Endothelial cell of umbilical vein (primary cell): ENCODE measurements at regions not wholly inside any gene's neighbourhood (a gene's known extent, or its start where the extent isn't known, plus 50 kb on each side); places are given as distances from the start of the nearest gene placed in this dataset.

Experiments used
- BruUV-seq: library from RNA; stranded (reverse); fragments of 400-500 nt; replicated peaks from 2 replicates; lab custom pipeline; 2021; lab: Mats Ljungman, UMichigan
- CTCF ChIA-PET: fragments of 300-600, 350-600 bp; sonication (Branson Sonifier 250); formaldehyde crosslinking; loops from one replicate; lab custom pipeline; 2021; ENCODE audit warnings: antibody characterized with exemption, inconsistent platforms; lab: Charles Lee
- POLR2A ChIA-PET: fragments of 300-600, 350-600 bp; sonication (Branson Sonifier 250); formaldehyde crosslinking; loops from one replicate; lab custom pipeline; 2021; ENCODE audit warnings: antibody characterized with exemption, inconsistent platforms; lab: Charles Lee
- DNase-seq: peaks from one replicate; pipeline ENCODE4 v3.0.0-alpha.2; 2011; ENCODE audit warnings: low read depth, low spot score
- FAIRE-seq: peaks from 2 replicates; lab custom pipeline; 2011; peaks lifted over from hg19 to GRCh38; lab: Jason Lieb, UNC
- H2AFZ ChIP-seq: 2 replicates; pipeline ENCODE4 v1.6.0; 2012; ENCODE audit warnings: low read depth, low read length, control low read depth, inconsistent platforms
- H3K27ac ChIP-seq: 2 replicates; pipeline ENCODE4 v1.5.1; 2011; ENCODE audit warnings: low read depth, mild to moderate bottlenecking, control low read depth, low read length, moderate library complexity; ENCODE audit not compliant: insufficient read depth
- H3K27me3 ChIP-seq, 2 experiments: 2 replicates each; pipeline versions ENCODE4 v1.6.0 to v1.6.1; 2011; ENCODE audit warnings: low read length in 2 of 2, mixed read lengths in 1 of 2; ENCODE audit not compliant: control insufficient read depth in 2 of 2, insufficient read depth in 2 of 2
- H3K36me3 ChIP-seq, 2 experiments: 2 replicates in 1 of 2; 3 replicates in 1 of 2; pipeline ENCODE4 v1.5.1; 2011; ENCODE audit warnings: low read length in 2 of 2, mild to moderate bottlenecking in 1 of 2, moderate library complexity in 1 of 2; ENCODE audit not compliant: control insufficient read depth in 2 of 2, insufficient read depth in 2 of 2; ENCODE audit errors: extremely low read depth in 1 of 2
- H3K4me1 ChIP-seq: 3 replicates; pipeline ENCODE4 v1.5.1; 2011; ENCODE audit warnings: mild to moderate bottlenecking, low read length; ENCODE audit not compliant: control insufficient read depth, insufficient read depth; ENCODE audit errors: extremely low read depth
- H3K4me2 ChIP-seq: 2 replicates; pipeline ENCODE4 v1.6.1; 2011; ENCODE audit warnings: low read length, control low read depth, mixed read lengths; ENCODE audit not compliant: insufficient read depth
- H3K4me3 ChIP-seq, 3 experiments: fragments of 200-600 bp in 1 of 3; sonication (generic), shearing (Covaris generic) in 1 of 3; replicated peaks in 1 of 3; 2 replicates each; pipeline ENCODE4 v1.5.1; 2011 to 2016; ENCODE audit warnings: control low read depth in 3 of 3, low read length in 3 of 3, mild to moderate bottlenecking in 2 of 3, inconsistent platforms in 1 of 3, low read depth in 1 of 3, moderate library complexity in 1 of 3; ENCODE audit not compliant: insufficient read depth in 1 of 3
- H3K79me2 ChIP-seq: 2 replicates; pipeline ENCODE4 v1.6.0; 2012; ENCODE audit warnings: low read length, inconsistent platforms; ENCODE audit not compliant: control insufficient read depth, insufficient read depth
- H3K9ac ChIP-seq: replicated peaks from 2 replicates; pipeline ENCODE3; 2011; ENCODE audit warnings: low read length, control low read depth; ENCODE audit not compliant: insufficient read depth; ENCODE audit errors: extremely low read depth
- H3K9me1 ChIP-seq: replicated peaks from 3 replicates; pipeline ENCODE4 v1.6.0; 2011; ENCODE audit warnings: mild to moderate bottlenecking, low read length; ENCODE audit not compliant: control insufficient read depth, insufficient read depth; ENCODE audit errors: extremely low read depth
- H3K9me3 ChIP-seq: replicated peaks from 2 replicates; pipeline ENCODE4 v1.5.1; 2012; ENCODE audit warnings: low read length, inconsistent platforms; ENCODE audit not compliant: control insufficient read depth, insufficient read depth
- H4K20me1 ChIP-seq: replicated peaks from 2 replicates; pipeline ENCODE3; 2011; ENCODE audit warnings: mild to moderate bottlenecking, low read length; ENCODE audit not compliant: control insufficient read depth, insufficient read depth; ENCODE audit errors: extremely low read depth
- CTCF ChIP-seq, 2 donors: IDR thresholded peaks; 1 replicate in 1 of 2; 2 replicates in 1 of 2; pipeline ENCODE4 v1.5.1; 2011; ENCODE audit warnings: low read length in 2 of 2, mild to moderate bottlenecking in 2 of 2, moderate library complexity in 2 of 2, control low read depth in 1 of 2, inconsistent platforms in 1 of 2, low read depth in 1 of 2; ENCODE audit not compliant: insufficient read depth in 1 of 2; ENCODE audit errors: extremely low read depth in 1 of 2
- EZH2 ChIP-seq: IDR thresholded peaks from 2 replicates; pipeline ENCODE4 v1.6.1; 2012; ENCODE audit warnings: borderline replicate concordance, low read depth, mild to moderate bottlenecking, moderate library complexity, low read length, inconsistent platforms; ENCODE audit not compliant: severe bottlenecking
- FOS ChIP-seq: IDR thresholded peaks from 2 replicates; pipeline ENCODE4 v1.6.1; 2011; ENCODE audit warnings: mild to moderate bottlenecking, low read length, moderate library complexity, borderline replicate concordance; ENCODE audit not compliant: insufficient read depth
- GATA2 ChIP-seq: IDR thresholded peaks from 2 replicates; pipeline ENCODE4 v1.7.0; 2011; ENCODE audit warnings: low read depth, mild to moderate bottlenecking, moderate library complexity, mixed read lengths, low read length; ENCODE audit not compliant: insufficient read length, insufficient read depth
- JUN ChIP-seq: IDR thresholded peaks from 2 replicates; pipeline ENCODE4 v1.6.1; 2011; ENCODE audit warnings: borderline replicate concordance, low read depth; ENCODE audit not compliant: insufficient read length, insufficient read depth
- MAX ChIP-seq: IDR thresholded peaks from 2 replicates; pipeline ENCODE4 v1.6.1; 2011; ENCODE audit not compliant: insufficient read depth, insufficient read length
- MYC ChIP-seq: IDR thresholded peaks from one replicate; pipeline ENCODE4 v1.6.1; 2011; ENCODE audit warnings: mild to moderate bottlenecking, low read depth, low read length
- POLR2A ChIP-seq: IDR thresholded peaks from 2 replicates; pipeline ENCODE4 v1.6.1; 2012; ENCODE audit warnings: low read depth, mild to moderate bottlenecking, control low read depth, low read length
- POLR2AphosphoS5 ChIP-seq: IDR thresholded peaks from 2 replicates; pipeline ENCODE4 v1.6.1; 2012; ENCODE audit warnings: low read depth, mild to moderate bottlenecking, control low read depth, low read length, moderate library complexity; ENCODE audit not compliant: insufficient read depth
- dilution Hi-C: fragments of 300-500 bp; cut with MboI; formaldehyde crosslinking; loops from one replicate; pipeline ENCODE4 v1.15.0; 2019; ENCODE audit warnings: low sequenced_read_pairs; ENCODE audit not compliant: extremely low pct_ligation_motif_present
- intact Hi-C: fragments of 100-400 bp; cut with micrococcal nuclease; formaldehyde crosslinking; loops from one replicate; pipeline ENCODE4 v1.10.0; 2022

DNA sequence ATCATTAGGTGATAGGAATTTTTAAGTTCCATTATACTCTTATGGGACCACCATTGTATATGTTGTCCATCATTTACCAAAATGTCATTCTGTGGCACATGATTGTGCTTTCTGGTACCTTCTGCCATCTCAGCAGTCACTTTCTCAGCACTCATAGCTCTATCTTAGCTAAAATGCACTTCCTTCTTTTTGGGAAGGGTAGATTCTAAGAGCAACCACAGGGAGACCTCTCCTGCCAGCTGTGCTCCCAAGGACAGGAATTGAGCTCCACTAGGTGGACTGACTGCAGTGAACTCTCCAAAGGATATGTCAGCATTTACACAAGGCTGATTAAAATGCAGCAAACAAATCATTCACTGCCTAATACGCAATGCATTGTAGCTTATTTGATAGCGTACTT is 91.8 kb upstream of the OBI1 start:
- CTCF ChIA-PET, result no interaction called here
- no peak overlapping the region for H3K4me2 ChIP-seq
- H3K9me1 ChIP-seq, result no peaks in the 10 kb centered on the region
- DNase-seq (no peak), FAIRE-seq (no peak)
- no peaks in the 10 kb centered on the region for H3K9me3 ChIP-seq
- TF ChIP-seq CTCF (IDR thresholded peaks at IDR 0.05; ENCODE audit: extremely low read depth in 1 of 2, insufficient read depth in 1 of 2, low read depth in 1 of 2, low read length in 2 of 2) (no peak), POLR2AphosphoS5 (no peak), GATA2 (no peak), FOS (no peak), MAX (no peak), JUN (no peak), POLR2A (no peak), MYC (no peak), EZH2 (no peak)
- no TSS peak for BruUV-seq
- H3K79me2 ChIP-seq, result no peaks in the 10 kb centered on the region
- H3K27ac ChIP-seq, result no peak overlapping the region
- no peaks in the 10 kb centered on the region for H4K20me1 ChIP-seq
- H2AFZ ChIP-seq, result no peak overlapping the region
- POLR2A ChIA-PET, result no interaction called here
- no peak overlapping the region for H3K4me3 ChIP-seq
- no peaks in the 10 kb centered on the region for H3K36me3 ChIP-seq
- H3K9ac ChIP-seq, result no peak overlapping the region
- intact Hi-C loops (no loop called here), dilution Hi-C loops (no loop called here)
- H3K27me3 ChIP-seq, result peaks cover 2 to 5% of the 10 kb centered on the region in 2 experiments
- H3K4me1 ChIP-seq, result no peaks in the 10 kb centered on the region
